Effector CD8-positive, alpha-beta T cell (primary cell): ENCODE measurements at regions not wholly inside any gene's neighbourhood (a gene's known extent, or its start where the extent isn't known, plus 50 kb on each side); places are given as distances from the start of the nearest gene placed in this dataset.
"Not testable (repeated sequence)": the region's sequence is repeated elsewhere in the genome, so short reads cannot be mapped to it uniquely, and the experiment has no call there.

ENCODE experiments used
- DNase-seq: peaks from one replicate; lab custom pipeline; 2025; lab: John Stamatoyannopoulos, UW

- no peak for DNase-seq
Measured at GRCh38 chr2:64743739-64744330, 90.1 kb upstream of the SERTAD2 start.

- DNase-seq, result no peak
Measured at GRCh38 chr2:64745562-64745961, 91.8 kb upstream of the SERTAD2 start.

- DNase-seq, result not testable (repeated sequence)
Measured at GRCh38 chr2:64747690-64748091, 94.0 kb upstream of the SERTAD2 start.

GRCh38 chr2:64748147-64748546 lies 94.4 kb upstream of the SERTAD2 start:
- no peak for DNase-seq

- DNase-seq, result no peak
Measured at GRCh38 chr2:64748561-64748960, 94.8 kb upstream of the SERTAD2 start.

- no peak for DNase-seq
Measured at GRCh38 chr2:64749446-64749845, 95.7 kb upstream of the SERTAD2 start.

GRCh38 chr2:64750001-64750816 lies 96.5 kb upstream of the SERTAD2 start:
- DNase-seq, result peak; percentile 42

GRCh38 chr2:64750817-64751285 lies 97.1 kb upstream of the SERTAD2 start:
- DNase-seq, result peak; percentile 96

- no peak for DNase-seq
Measured at GRCh38 chr2:64751286-64752260, 97.9 kb upstream of the SERTAD2 start.

GRCh38 chr2:64753399-64753798 lies 99.7 kb upstream of the SERTAD2 start:
- no peak for DNase-seq

- no peak for DNase-seq
Measured at GRCh38 chr2:64754570-64754969, 100.9 kb upstream of the SERTAD2 start.

- no peak for DNase-seq
Measured at GRCh38 chr2:64757126-64757525, 103.4 kb upstream of the SERTAD2 start.

- no peak for DNase-seq
Measured at GRCh38 chr2:64760128-64760527, 106.4 kb upstream of the SERTAD2 start.

GRCh38 chr2:64762301-64762997 lies 108.7 kb upstream of the SERTAD2 start:
- DNase-seq, result no peak

- no peak for DNase-seq
Measured at GRCh38 chr2:64763126-64763525, 109.4 kb upstream of the SERTAD2 start.

GRCh38 chr2:64765160-64765805 lies 111.6 kb upstream of the SERTAD2 start:
- no peak for DNase-seq

- no peak for DNase-seq
Measured at GRCh38 chr2:64766841-64767669, 113.3 kb upstream of the SERTAD2 start.

GRCh38 chr2:64767670-64768468 lies 114.2 kb upstream of the SERTAD2 start:
- peak; percentile 54 for DNase-seq

GRCh38 chr2:64768491-64769005 lies 114.8 kb upstream of the SERTAD2 start:
- no peak for DNase-seq
